ENCODE measurements at regions not wholly inside any gene's neighbourhood (a gene's known extent, or its start where the extent isn't known, plus 50 kb on each side); places are given as distances from the start of the nearest gene placed in this dataset.

DNA sequence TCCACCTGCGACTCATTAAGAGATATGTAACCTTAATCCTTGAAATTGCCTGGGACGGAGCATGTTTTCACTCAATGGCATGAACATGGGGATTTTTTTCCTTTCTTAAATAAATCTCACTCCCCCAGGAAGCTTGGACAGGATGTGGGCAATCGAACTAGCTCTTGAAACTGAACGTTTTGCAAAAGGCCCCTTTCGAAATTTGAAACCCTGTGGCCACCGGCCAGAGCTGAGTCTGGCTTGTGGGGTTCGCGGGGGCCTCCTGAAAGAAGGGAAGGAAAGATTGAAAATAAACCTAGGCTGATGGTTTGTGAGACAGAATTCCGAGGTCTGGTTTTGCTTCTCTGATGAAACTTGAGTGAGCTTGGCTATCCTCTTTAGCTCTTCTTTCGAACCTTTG lies 101.4 kb upstream of the RTL1 start:
- no peak for TF ChIP-seq EZH2 (optimal IDR thresholded peaks at IDR 0.05; ENCODE audit: low read depth, low read length)
- TF ChIP-seq, protein P1, sequence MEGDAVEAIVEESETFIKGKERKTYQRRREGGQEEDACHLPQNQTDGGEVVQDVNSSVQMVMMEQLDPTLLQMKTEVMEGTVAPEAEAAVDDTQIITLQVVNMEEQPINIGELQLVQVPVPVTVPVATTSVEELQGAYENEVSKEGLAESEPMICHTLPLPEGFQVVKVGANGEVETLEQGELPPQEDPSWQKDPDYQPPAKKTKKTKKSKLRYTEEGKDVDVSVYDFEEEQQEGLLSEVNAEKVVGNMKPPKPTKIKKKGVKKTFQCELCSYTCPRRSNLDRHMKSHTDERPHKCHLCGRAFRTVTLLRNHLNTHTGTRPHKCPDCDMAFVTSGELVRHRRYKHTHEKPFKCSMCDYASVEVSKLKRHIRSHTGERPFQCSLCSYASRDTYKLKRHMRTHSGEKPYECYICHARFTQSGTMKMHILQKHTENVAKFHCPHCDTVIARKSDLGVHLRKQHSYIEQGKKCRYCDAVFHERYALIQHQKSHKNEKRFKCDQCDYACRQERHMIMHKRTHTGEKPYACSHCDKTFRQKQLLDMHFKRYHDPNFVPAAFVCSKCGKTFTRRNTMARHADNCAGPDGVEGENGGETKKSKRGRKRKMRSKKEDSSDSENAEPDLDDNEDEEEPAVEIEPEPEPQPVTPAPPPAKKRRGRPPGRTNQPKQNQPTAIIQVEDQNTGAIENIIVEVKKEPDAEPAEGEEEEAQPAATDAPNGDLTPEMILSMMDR (IDR thresholded peaks at IDR 0.05; ENCODE audit: low read length), result no peak

All from MM.1S (cell line).